Left renal pelvis (tissue), 4 donors: ENCODE measurements at regions not wholly inside any gene's neighbourhood (a gene's known extent, or its start where the extent isn't known, plus 50 kb on each side); places are given as distances from the start of the nearest gene placed in this dataset.
"Not testable (repeated sequence)": the region's sequence is repeated elsewhere in the genome, so short reads cannot be mapped to it uniquely, and the experiment has no call there.

Source experiments
- DNase-seq, 4 donors: peaks; one replicate each; pipeline ENCODE4 v3.0.0-alpha.2; 2013; ENCODE audit warnings: low read depth in 4 of 4, low spot score in 3 of 4

GRCh38 chr6:15817100-15817499, 154.3 kb upstream of the DTNBP1 start:
- no peak for DNase-seq

- DNase-seq: no peak
These were observed 153.8 kb upstream of the DTNBP1 start for GRCh38 chr6:15816661-15817060.

GRCh38 chr6:15813698-15814097, 150.9 kb upstream of the DTNBP1 start:
- DNase-seq: not testable (repeated sequence)

DNA sequence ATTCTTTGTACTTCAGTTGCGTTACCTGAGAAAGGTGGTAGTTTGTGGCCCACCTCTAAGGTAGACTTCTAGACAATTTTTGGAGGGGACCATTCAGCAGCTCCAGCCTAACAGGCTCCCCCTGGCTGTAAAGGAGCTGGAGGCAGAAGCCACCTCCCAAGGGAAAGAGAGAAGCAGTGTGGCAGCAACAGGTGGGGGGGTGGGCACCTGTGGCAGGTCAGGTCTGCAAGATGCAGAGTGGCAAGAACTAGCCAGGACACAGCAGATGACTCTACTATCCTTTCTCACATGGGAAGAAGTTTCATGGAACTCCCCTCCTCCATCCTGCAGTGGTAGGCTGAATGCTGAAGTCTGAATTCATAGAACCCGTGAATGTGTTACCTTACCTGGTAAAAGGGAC, 148.3 kb upstream of the DTNBP1 start:
- no peak for DNase-seq

DNA sequence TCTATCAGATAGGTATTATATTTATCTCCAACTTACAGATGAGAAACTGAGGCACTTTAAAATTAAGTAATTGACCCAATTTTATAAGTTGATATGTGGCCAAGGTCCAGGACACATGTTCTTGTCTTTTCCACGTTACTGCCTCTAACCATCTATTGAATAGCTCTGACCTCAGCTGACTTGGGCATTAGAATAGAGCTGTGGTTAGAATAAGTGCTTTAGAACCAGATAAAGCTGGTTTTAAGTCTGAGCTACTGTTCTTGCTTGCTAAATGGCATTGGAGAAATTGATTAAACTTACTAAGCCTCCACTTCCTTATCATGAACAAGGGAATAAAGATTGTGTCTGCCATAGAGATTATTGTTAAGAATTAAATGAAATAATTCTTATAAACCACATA, 147.8 kb upstream of the DTNBP1 start:
- no peak for DNase-seq

DNA sequence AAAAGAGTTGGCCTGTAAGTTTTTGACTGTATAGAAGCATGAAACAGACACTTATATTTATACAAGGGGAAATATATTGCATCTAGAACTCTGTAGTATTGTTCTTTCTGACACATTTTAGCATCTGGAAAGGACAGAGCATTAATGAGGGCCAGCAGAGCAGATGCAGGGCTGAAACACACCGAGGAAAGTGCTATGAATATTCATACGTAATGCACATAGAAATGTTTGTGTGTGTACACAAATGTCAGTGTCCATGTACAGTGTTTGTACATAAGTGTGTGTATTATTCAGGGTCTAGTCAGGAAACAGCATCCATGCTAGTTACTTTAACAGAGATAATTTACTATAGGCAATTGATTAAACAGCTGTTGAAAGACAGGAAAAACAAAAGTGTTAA, 146.5 kb upstream of the DTNBP1 start:
- DNase-seq: no peak

- DNase-seq: peak in 2 of 4 donors; percentile 27 to 36
These were observed 141.6 kb upstream of the DTNBP1 start for GRCh38 chr6:15804164-15805154.

DNA sequence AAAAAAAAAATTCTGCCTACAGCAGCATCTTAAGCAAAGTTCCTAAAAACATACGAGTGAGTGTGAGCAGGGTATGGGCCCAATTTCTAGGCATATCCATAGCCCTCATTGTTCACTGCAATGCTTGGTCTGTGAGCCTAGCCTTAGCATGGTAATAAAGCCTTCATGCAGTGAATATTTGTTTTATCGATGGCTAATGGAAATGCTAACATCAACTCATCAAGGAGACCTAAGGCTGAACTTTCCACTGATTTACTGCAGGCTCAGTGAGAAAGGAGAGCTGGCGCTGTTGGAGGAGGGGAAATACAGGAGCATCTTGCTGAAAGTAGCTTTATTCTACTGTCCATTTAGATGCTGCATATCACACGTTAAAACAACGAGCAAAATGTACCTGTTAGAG, 139.6 kb upstream of the DTNBP1 start:
- DNase-seq: no peak

GRCh38 chr6:15801912-15802311, 139.1 kb upstream of the DTNBP1 start:
- no peak for DNase-seq

- no peak for DNase-seq
These were observed 138.2 kb upstream of the DTNBP1 start for GRCh38 chr6:15800841-15801617.

DNA sequence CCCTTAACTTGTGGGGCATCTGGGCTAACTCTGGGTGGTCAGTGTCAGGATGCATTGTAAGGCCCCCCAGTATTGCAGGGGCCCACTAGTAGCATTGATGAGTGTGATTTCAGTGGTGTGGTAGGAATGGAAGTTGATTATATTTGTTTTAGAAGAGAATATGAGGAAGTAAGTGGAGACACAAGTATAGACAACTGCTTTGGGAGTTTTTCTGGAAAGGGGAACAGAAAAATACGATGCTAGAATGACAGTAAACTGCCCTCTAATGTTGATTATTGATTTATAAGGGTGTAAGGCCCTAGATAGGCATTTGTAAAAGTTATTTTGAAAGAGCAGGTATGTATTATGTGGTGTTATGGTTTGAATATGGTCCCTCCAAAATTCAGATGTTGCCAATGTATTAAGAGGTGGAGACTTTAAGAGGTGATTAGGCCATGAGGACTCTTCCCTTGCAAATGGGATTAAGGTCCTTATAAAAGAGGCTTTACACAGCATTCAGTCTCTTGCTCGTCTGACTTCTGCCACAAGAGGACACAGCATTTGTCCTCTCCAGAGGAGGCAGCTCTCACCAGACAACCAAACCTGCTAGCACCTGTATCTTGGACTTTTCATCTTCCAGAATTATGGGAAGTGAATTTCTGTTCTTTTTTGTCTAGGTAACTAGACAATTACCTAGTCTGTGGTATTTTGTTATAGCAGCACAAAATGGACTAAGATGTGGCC, 135.9 kb upstream of the DTNBP1 start:
- no peak for DNase-seq

GRCh38 chr6:15796844-15797243, 134.0 kb upstream of the DTNBP1 start:
- DNase-seq: no peak

DNA sequence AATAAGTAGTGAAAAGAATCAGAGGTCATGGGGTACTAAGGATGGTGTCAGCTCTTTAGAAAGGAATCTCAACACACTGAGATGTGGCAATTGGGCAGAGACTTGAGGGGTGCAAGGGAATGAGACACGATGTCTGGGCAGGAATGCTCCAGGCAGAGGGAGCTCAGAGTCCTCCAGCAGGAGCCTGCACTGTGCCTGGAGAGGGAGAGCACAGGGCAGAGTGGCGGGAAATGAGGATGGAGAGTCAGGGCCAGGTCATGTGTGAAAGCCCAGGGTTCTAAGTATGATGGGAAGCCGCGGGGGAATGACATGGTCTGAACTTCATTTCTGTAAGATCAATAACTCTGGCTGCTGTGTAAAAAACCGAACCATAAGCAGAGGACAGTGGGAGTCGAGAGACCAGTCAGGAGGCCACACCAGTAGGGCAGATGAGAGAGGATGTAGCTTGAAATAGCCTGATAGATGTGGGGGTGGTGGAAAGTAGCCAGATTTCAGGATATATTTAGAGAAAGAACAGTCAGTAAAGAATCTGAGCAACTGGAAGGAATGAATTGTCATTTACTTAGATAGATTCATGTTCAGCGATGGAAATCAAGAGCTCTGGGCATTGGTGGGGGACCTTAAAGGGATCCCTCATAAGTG, 133.4 kb upstream of the DTNBP1 start:
- no peak for DNase-seq

DNA sequence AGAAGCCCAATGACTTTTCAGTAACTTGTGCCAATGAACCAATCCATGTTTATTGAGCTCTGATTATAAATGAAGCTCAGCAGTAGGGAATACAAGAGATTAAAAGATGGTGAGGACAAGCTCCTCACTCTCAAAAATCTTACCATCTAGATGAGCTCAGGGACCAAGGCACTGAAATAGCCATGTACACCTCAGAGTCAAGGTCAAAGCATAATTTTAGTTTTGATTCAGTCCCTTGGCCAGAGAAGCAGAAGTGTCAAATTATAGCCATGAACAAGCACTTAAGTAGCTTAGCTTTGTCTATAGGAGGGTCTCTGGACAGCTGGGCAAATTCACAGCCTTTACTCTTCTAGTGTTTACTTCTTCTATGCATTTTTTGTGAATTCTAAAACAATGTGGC, 131.0 kb upstream of the DTNBP1 start:
- no peak for DNase-seq

- no peak for DNase-seq
These were observed 130.5 kb upstream of the DTNBP1 start for GRCh38 chr6:15793288-15793687.

DNA sequence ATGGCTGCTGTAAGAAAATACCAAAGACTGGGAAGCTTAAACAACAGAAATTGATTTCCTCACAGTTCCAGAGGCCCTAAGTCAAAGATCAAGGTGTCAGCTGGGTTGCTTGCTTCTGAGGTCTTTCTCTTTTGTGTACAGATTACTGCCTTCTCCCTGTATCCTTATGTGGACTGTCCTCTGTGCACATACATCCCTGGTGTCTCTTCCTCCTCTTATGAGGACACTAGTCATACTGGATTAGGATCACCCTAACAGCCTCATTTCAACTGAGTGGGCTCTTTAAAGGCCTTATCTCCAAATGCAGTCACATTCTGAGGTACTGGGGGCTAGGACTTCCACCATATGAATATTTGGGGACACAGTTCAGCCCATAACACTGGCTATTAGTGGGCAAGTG, 130.0 kb upstream of the DTNBP1 start:
- DNase-seq: no peak

DNA sequence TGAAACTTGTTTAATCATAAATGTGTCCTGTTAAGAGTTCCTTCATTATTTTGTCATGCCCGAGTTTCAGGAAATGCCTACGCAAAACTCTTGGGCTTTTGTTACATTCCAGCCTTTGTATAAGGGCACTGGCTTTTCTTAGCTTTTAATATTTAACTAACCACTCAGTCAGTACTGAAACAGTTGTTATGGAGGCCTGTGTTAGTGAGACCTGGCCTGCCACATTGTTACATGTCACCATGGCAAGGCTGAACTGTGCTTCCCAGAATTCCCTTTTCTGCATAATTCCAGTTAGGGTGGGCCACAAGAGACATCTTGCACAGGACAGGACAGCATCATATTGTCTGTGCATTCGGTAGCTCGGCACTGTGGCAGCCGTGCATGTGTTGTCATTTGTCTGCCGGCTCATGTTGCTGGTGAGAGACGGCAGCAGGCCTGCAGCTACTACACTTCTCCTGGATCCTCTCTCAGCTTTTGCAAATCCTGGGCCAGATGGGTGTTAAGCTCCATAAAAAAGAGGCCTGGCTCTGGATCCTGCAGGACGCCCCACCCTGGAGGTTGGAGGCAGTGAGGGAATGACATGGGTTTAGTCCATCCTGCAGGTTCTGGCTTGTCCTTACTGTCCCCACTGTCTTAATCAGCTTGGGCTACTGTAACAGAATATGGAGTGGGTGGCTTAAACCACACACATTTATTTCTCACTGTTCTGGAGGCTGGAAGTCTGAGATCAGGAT, 128.8 kb upstream of the DTNBP1 start:
- DNase-seq: peak in 2 of 4 donors; percentile 16 to 21

DNA sequence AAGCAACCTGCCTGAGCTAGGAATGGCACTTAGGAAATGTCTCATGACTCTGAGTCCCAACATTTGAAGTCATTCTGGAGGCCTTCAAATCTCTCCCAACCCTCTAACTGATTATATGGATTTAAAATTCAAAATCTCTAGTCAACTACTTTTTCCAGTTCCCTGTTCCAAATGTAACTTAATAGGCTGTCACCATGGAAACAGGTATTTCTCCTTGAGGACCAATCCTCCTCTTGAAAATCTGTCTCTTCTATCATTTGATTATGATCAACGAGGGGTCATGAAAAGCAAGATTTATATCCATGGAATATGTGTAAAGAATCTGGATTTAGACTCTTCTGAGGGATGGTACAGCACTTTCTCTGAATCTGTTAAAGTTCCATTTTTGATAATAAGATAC, 127.3 kb upstream of the DTNBP1 start:
- no peak for DNase-seq

GRCh38 chr6:15786846-15787245, 124.0 kb upstream of the DTNBP1 start:
- DNase-seq: no peak

DNA sequence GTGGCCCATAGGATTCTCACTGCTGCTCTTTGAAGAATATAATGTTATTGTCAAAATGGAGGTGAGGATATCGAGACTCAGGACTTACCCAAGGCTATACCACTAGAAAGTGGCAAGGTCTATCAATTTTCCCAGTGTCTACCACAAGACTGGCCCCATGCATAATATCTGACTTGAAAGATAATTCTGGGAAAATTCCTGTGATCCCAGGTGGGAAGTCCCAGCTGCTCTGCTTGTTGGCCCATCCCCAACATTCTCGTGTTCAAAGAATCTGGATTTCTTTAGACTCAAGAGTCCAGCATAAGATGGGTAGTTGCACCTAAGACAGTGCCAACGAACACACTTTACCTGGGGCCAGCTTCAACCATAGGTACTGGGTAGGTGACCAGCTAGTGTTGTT, 120.7 kb upstream of the DTNBP1 start:
- DNase-seq: no peak
